HL-60 (cell line): ENCODE measurements at regions not wholly inside any gene's neighbourhood (a gene's known extent, or its start where the extent isn't known, plus 50 kb on each side); places are given as distances from the start of the nearest gene placed in this dataset.

ENCODE experiments used
- GABPA ChIP-seq: IDR thresholded peaks from 2 replicates; pipeline ENCODE4 v1.6.1; 2012; ENCODE audit warnings: low read depth
- POLR2AphosphoS5 ChIP-seq: IDR thresholded peaks from 2 replicates; pipeline ENCODE4 v1.6.1; 2012; ENCODE audit warnings: low read depth
- SPI1 ChIP-seq: IDR thresholded peaks from 2 replicates; pipeline ENCODE4 v1.6.1; 2012; ENCODE audit warnings: low read depth, mild to moderate bottlenecking, borderline replicate concordance
- TF ChIP-seq, protein P1 (sequence below): IDR thresholded peaks from one replicate; pipeline ENCODE4 v1.5.1; 2011; ENCODE audit warnings: low read length, control low read depth, inconsistent platforms; ENCODE audit not compliant: insufficient read depth
- TF ChIP-seq, protein P2 (sequence below): IDR thresholded peaks from 2 replicates; pipeline ENCODE4 v1.6.1; 2012; ENCODE audit warnings: low read depth; ENCODE audit not compliant: insufficient replicate concordance

DNA sequence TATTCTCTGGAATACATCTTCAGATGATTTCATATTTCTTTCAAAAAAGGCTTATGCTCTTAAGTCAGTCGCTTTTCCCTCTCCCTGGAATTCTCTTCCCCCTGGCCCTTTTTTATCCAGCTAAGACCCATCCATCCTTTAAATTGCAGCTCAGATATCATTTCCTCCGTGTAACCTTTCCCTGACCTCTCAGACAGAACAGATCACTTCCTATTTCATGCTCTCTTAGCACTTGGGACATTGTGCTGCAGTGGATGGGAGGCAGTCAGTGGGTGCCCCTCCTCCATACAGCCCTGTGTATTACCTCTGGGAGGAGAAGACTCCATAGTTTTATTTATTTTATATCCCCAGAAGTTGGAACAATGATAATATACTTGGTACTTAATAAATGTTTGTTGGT, 423.4 kb downstream of the ISL1 start:
- TF ChIP-seq, protein P1, sequence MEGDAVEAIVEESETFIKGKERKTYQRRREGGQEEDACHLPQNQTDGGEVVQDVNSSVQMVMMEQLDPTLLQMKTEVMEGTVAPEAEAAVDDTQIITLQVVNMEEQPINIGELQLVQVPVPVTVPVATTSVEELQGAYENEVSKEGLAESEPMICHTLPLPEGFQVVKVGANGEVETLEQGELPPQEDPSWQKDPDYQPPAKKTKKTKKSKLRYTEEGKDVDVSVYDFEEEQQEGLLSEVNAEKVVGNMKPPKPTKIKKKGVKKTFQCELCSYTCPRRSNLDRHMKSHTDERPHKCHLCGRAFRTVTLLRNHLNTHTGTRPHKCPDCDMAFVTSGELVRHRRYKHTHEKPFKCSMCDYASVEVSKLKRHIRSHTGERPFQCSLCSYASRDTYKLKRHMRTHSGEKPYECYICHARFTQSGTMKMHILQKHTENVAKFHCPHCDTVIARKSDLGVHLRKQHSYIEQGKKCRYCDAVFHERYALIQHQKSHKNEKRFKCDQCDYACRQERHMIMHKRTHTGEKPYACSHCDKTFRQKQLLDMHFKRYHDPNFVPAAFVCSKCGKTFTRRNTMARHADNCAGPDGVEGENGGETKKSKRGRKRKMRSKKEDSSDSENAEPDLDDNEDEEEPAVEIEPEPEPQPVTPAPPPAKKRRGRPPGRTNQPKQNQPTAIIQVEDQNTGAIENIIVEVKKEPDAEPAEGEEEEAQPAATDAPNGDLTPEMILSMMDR: no peak
- TF ChIP-seq, protein P2, sequence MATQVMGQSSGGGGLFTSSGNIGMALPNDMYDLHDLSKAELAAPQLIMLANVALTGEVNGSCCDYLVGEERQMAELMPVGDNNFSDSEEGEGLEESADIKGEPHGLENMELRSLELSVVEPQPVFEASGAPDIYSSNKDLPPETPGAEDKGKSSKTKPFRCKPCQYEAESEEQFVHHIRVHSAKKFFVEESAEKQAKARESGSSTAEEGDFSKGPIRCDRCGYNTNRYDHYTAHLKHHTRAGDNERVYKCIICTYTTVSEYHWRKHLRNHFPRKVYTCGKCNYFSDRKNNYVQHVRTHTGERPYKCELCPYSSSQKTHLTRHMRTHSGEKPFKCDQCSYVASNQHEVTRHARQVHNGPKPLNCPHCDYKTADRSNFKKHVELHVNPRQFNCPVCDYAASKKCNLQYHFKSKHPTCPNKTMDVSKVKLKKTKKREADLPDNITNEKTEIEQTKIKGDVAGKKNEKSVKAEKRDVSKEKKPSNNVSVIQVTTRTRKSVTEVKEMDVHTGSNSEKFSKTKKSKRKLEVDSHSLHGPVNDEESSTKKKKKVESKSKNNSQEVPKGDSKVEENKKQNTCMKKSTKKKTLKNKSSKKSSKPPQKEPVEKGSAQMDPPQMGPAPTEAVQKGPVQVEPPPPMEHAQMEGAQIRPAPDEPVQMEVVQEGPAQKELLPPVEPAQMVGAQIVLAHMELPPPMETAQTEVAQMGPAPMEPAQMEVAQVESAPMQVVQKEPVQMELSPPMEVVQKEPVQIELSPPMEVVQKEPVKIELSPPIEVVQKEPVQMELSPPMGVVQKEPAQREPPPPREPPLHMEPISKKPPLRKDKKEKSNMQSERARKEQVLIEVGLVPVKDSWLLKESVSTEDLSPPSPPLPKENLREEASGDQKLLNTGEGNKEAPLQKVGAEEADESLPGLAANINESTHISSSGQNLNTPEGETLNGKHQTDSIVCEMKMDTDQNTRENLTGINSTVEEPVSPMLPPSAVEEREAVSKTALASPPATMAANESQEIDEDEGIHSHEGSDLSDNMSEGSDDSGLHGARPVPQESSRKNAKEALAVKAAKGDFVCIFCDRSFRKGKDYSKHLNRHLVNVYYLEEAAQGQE: no peak
- TF ChIP-seq POLR2AphosphoS5 (no peak), SPI1 (no peak), GABPA (no peak)
